ENCODE measurements at regions not wholly inside any gene's neighbourhood (a gene's known extent, or its start where the extent isn't known, plus 50 kb on each side); places are given as distances from the start of the nearest gene placed in this dataset.

GRCh38 chr12:91482231-91482630 is 299.6 kb upstream of the DCN start:
- TF ChIP-seq POU2F2 (IDR thresholded peaks at IDR 0.05; ENCODE audit: low read depth, low read length): no peak
- TF ChIP-seq POLR2A (IDR thresholded peaks at IDR 0.05; ENCODE audit: low read depth, low read length): no peak
- no peak for TF ChIP-seq POLR2AphosphoS5 (IDR thresholded peaks at IDR 0.05; ENCODE audit: low read depth, low read length)
- no peak for TF ChIP-seq TAF1 (IDR thresholded peaks at IDR 0.05; ENCODE audit: low read depth, low read length)

Measured in GM12891 (cell line).